Transverse colon (tissue), 4 donors: ENCODE measurements at regions not wholly inside any gene's neighbourhood (a gene's known extent, or its start where the extent isn't known, plus 50 kb on each side); places are given as distances from the start of the nearest gene placed in this dataset.

Experiments used
- CTCF ChIP-seq, 5 experiments: fragments of 200-600 bp in 3 of 5; fragments of 450-650 bp in 2 of 5; sonication (generic) in 3 of 5; IDR thresholded peaks; 1 replicate in 2 of 5; 2 replicates in 3 of 5; pipeline ENCODE4 v1.5.1; 2016 to 2017; ENCODE audit warnings: antibody characterized with exemption in 5 of 5, inconsistent platforms in 3 of 5, mild to moderate bottlenecking in 2 of 5, moderate library complexity in 1 of 5
- POLR2A ChIP-seq: fragments of 450-650 bp; IDR thresholded peaks from one replicate; pipeline ENCODE4 v1.6.1; 2016; ENCODE audit warnings: antibody characterized with exemption, mild to moderate bottlenecking, moderate library complexity
- POLR2AphosphoS5 ChIP-seq, 3 donors: sonication (generic); formaldehyde crosslinking; IDR thresholded peaks; one replicate each; pipeline ENCODE4 v1.6.1; 2016; ENCODE audit warnings: antibody characterized with exemption in 3 of 3

- no peak for TF ChIP-seq POLR2AphosphoS5 (IDR thresholded peaks at IDR 0.05)
- no peak for TF ChIP-seq CTCF (IDR thresholded peaks at IDR 0.05)
- no peak for TF ChIP-seq POLR2A
These were observed 178.1 kb upstream of the TSC22D2 start for GRCh38 chr3:150230037-150230436.
